HEK293T (cell line): ENCODE measurements at regions not wholly inside any gene's neighbourhood (a gene's known extent, or its start where the extent isn't known, plus 50 kb on each side); places are given as distances from the start of the nearest gene placed in this dataset.

Experiments
- CTCF ChIA-PET: fragments of 350-600 bp; formaldehyde crosslinking; extraction: SDS; loops from one replicate; lab custom pipeline; 2021; ENCODE audit warnings: antibody characterized with exemption, inconsistent platforms; lab: Yijun Ruan, JAX
- POLR2A ChIA-PET: fragments of 350-600 bp; formaldehyde crosslinking; extraction: SDS; loops from one replicate; lab custom pipeline; 2020; ENCODE audit warnings: antibody characterized with exemption, inconsistent platforms; lab: Yijun Ruan, JAX
- DNase-seq: peaks from one replicate; pipeline ENCODE4 v3.0.0; 2012; ENCODE audit warnings: mixed read lengths; ENCODE audit errors: extremely low spot score
- ARNT ChIP-seq: fragments of 450-650 bp; IDR thresholded peaks from 2 replicates; pipeline ENCODE4 v1.6.1; 2017; ENCODE audit warnings: mild to moderate bottlenecking
- BHLHE40 ChIP-seq: fragments of 450-650 bp; IDR thresholded peaks from 2 replicates; pipeline ENCODE4 v1.6.1; 2016; ENCODE audit warnings: mild to moderate bottlenecking, moderate library complexity, borderline replicate concordance
- CTBP1 ChIP-seq: fragments of 450-650 bp; IDR thresholded peaks from 2 replicates; pipeline ENCODE4 v1.6.1; 2016; ENCODE audit warnings: borderline replicate concordance
- ELF4 ChIP-seq: fragments of 450-650 bp; IDR thresholded peaks from 2 replicates; pipeline ENCODE4 v1.6.1; 2017; ENCODE audit warnings: antibody characterized with exemption
- FOXA1 ChIP-seq: fragments of 450-650 bp; IDR thresholded peaks from 2 replicates; pipeline ENCODE4 v1.6.1; 2016; ENCODE audit warnings: mild to moderate bottlenecking
- FOXK2 ChIP-seq: fragments of 450-650 bp; IDR thresholded peaks from 2 replicates; pipeline ENCODE4 v1.6.1; 2016; ENCODE audit warnings: mild to moderate bottlenecking
- FOXM1 ChIP-seq: fragments of 450-650 bp; IDR thresholded peaks from 2 replicates; pipeline ENCODE4 v1.6.1; 2017; ENCODE audit warnings: mild to moderate bottlenecking, borderline replicate concordance
- HDGF ChIP-seq: fragments of 450-650 bp; IDR thresholded peaks from 2 replicates; pipeline ENCODE4 v1.6.1; 2017; ENCODE audit warnings: antibody characterized with exemption, borderline replicate concordance
- L3MBTL2 ChIP-seq: fragments of 450-650 bp; conservative IDR thresholded peaks from 2 replicates; pipeline ENCODE4 v1.6.1; 2016; ENCODE audit warnings: mild to moderate bottlenecking
- LEF1 ChIP-seq: fragments of 450-650 bp; IDR thresholded peaks from 2 replicates; pipeline ENCODE4 v1.6.1; 2017; ENCODE audit warnings: mild to moderate bottlenecking, borderline replicate concordance
- NFRKB ChIP-seq: fragments of 450-650 bp; IDR thresholded peaks from 2 replicates; pipeline ENCODE4 v1.6.1; 2016; ENCODE audit warnings: mild to moderate bottlenecking, moderate library complexity
- SP1 ChIP-seq: fragments of 450-650 bp; IDR thresholded peaks from 2 replicates; pipeline ENCODE4 v1.6.1; 2017
- SUZ12 ChIP-seq: fragments of 450-650 bp; IDR thresholded peaks from 2 replicates; pipeline ENCODE4 v1.6.1; 2016; ENCODE audit warnings: mild to moderate bottlenecking
- TARDBP ChIP-seq: fragments of 450-650 bp; IDR thresholded peaks from 2 replicates; pipeline ENCODE4 v1.6.1; 2016
- ZNF384 ChIP-seq: fragments of 450-650 bp; IDR thresholded peaks from 2 replicates; pipeline ENCODE4 v1.6.1; 2016
- TF ChIP-seq, protein P1 (sequence below): fragments of 450-650 bp; IDR thresholded peaks from 2 replicates; pipeline ENCODE4 v1.6.1; 2016

DNA sequence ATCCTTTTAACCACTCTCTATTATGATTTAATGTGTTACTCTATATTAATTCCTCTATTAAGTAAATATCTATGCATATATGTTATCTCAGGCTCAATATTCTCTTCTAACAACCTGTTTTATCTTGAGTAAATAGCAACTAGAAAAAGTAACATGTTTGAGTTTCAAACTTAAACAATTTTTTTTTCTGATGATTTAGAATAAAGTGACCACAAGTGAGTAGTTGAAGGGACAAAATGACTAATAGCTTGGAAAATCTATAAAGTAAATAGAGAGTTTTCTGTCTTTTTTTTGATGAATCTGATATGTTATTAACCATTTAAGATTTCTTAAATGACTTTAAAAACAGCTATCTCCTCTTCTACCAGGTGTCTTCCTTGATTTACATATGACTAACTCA, 483.8 kb downstream of the TFEC start:
- DNase-seq, result no peak
- TF ChIP-seq TARDBP (no peak), FOXK2 (no peak)
- ChIA-PET CTCF (no interaction called here), POLR2A (no interaction called here)

DNA sequence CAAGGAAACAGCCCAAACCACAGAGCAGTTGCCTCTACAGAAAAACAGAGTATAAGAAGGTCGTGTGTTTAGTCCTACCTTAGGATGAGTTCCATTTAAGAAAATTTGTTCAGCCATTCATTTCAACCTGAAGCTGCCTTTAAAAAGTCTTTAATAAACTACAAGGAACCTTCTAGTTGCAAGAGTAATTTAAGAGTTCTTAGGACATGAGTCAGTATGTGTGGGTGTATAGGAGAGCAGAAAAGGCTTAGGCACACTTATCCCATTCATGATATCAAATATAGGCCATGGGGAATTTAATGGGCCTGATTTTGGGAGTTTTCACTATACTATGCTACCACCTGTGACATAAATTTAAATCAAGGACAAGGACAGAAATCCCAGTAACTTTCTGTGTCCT, 496.8 kb downstream of the TFEC start:
- CTCF ChIA-PET, result no interaction called here
- DNase-seq, result no peak
- POLR2A ChIA-PET, result no interaction called here
- no peak for TF ChIP-seq ZNF384
- TF ChIP-seq FOXK2, result no peak
- no peak for TF ChIP-seq BHLHE40

DNA sequence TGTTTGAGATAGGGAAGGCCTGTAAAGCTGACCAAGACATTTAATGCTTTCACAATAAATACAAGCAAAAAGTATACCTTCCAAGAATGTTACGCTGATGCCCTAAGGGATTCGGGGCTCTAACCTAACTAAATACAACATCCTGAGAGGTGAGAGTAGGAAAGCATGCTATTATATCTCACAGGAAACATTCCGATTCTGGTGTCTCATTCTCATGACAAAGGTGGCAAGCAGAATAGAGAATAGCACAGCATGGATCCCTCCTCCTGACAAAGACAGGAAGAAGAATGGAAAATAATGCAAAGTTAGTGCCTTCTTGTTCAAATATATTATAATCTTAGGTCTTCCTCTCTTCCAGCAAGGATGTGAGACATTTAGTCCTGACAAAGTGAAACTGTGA, 504.3 kb downstream of the TFEC start:
- no peak for DNase-seq
- ChIA-PET CTCF (no interaction called here), POLR2A (no interaction called here)
- TF ChIP-seq NFRKB (no peak), LEF1 (no peak), L3MBTL2 (no peak), BHLHE40 (no peak), ELF4 (no peak), SUZ12 (no peak), FOXM1 (no peak), ARNT (no peak), FOXK2 (no peak), CTBP1 (no peak), TARDBP (no peak), ZNF384 (no peak), FOXA1 (no peak), SP1 (no peak)
- TF ChIP-seq, protein P1, sequence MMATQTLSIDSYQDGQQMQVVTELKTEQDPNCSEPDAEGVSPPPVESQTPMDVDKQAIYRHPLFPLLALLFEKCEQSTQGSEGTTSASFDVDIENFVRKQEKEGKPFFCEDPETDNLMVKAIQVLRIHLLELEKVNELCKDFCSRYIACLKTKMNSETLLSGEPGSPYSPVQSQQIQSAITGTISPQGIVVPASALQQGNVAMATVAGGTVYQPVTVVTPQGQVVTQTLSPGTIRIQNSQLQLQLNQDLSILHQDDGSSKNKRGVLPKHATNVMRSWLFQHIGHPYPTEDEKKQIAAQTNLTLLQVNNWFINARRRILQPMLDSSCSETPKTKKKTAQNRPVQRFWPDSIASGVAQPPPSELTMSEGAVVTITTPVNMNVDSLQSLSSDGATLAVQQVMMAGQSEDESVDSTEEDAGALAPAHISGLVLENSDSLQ, result no peak

DNA sequence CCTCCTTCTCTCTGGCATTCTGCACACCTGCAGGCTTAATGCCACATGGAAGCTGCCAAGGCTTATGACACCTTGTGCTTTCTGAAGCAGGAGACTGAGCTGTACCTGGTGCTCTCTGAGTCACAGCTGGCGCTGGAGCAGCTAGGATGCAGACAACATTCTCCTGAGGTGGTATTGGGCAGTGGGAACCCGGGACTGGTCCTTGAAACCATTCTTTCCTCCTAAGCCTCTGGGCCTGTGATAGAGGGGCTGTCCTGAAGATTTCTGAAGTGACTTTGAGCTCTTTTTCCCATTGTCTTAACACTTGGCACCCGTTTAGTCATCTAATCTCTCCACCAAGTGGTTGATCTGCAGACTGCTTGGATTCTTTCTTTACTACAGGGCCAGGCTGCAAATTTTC, 508.4 kb downstream of the TFEC start:
- CTCF ChIA-PET, result no interaction called here
- TF ChIP-seq LEF1, result no peak
- no peak for TF ChIP-seq CTBP1
- POLR2A ChIA-PET, result no interaction called here
- DNase-seq, result no peak

DNA sequence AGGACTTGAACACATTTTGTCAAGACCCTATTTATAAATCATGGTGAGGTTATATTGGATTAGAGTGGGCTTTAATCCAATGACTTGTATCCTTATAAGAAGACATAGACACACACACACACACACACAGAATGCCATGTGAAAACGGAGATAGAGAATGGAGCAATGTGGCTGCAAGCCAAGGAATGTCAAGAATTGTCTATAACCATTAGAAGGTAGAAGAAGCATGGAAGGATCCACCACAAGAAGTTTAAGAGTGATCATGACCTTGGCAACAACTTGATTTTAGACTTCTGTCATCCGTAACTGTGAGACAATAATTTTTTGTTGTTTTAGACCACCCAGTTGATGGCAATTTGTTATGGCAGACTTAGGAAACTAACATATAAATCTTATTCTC, 514.2 kb downstream of the TFEC start:
- DNase-seq, result no peak
- ChIA-PET CTCF (no interaction called here), POLR2A (no interaction called here)
- no peak for TF ChIP-seq LEF1
- no peak for TF ChIP-seq ZNF384
- no peak for TF ChIP-seq L3MBTL2
- no peak for TF ChIP-seq ARNT
- no peak for TF ChIP-seq FOXM1
- TF ChIP-seq SUZ12, result no peak
- no peak for TF ChIP-seq NFRKB

DNA sequence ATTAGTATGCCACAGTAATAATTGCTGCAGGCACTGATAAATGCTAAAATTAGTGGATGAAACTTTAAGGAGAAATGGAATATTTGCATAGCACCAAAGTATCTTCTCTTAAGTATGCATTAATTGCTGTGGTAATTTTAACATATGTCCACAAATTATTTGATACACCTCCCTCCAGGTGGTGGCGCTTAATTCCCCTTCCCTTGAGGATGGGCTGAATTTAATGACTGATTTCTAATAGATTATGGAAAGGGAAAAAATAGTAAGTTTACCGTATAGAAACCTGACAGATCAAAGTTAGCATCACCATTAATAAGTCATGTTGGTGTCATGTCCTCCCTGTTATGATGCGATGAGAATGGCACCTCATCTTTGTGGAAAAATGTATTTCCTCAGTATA, 519.2 kb downstream of the TFEC start:
- ChIA-PET POLR2A (no interaction called here), CTCF (no interaction called here)
- TF ChIP-seq HDGF (no peak), FOXM1 (no peak)
- no peak for DNase-seq

DNA sequence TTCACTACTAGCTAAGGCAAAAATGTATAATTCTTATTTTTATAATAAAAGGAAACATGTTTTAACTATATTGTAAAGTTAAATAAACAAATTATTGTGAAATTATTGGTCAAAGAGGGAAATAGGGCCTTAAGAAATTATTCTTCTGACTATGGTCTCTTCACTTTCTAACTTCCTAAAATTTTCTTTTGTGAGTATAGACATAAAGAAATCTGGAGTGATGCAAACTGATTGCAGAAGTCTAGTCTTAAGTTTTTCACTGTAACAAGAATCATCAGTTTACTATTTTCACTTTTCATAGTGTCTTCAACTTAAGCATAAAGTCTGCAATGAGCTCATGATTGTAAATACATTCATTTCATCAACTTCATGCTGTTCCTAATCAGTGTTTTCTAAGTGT, 525.4 kb downstream of the TFEC start:
- DNase-seq, result no peak
- TF ChIP-seq BHLHE40, result no peak
- TF ChIP-seq, protein P1, result no peak
- TF ChIP-seq ELF4, result no peak
- TF ChIP-seq LEF1, result no peak
- no peak for TF ChIP-seq HDGF
- no peak for TF ChIP-seq SP1
- no peak for TF ChIP-seq NFRKB
- no peak for TF ChIP-seq ZNF384
- TF ChIP-seq TARDBP, result no peak
- TF ChIP-seq L3MBTL2, result no peak
- no peak for TF ChIP-seq CTBP1
- TF ChIP-seq FOXA1, result no peak
- no peak for TF ChIP-seq ARNT
- no peak for TF ChIP-seq FOXM1
- no peak for TF ChIP-seq SUZ12
- no peak for TF ChIP-seq FOXK2
- ChIA-PET CTCF (no interaction called here), POLR2A (no interaction called here)

DNA sequence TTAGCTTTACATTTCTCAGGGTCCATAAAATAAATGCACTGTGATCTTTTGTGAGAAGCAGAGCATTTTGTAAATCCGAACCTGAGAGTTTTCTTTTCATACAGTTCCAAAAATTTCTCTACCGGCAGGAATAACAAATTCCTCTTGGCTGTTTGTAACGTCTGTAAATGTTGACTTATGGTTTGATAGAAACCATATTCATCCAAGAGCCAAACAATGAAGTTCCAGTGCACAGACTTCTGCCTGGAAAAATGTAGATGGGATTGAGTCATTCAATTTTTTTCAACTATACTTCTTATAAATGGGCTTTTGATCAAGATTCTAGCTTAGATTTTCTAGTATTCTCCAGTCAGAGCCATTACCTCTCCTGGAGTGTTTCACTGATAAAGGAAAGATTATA, 530.6 kb downstream of the TFEC start:
- no peak for TF ChIP-seq LEF1
- no peak for TF ChIP-seq FOXK2
- TF ChIP-seq TARDBP, result no peak
- TF ChIP-seq HDGF, result no peak
- TF ChIP-seq NFRKB, result no peak
- TF ChIP-seq ELF4, result no peak
- TF ChIP-seq CTBP1, result no peak
- TF ChIP-seq FOXA1, result no peak
- ChIA-PET POLR2A (no interaction called here), CTCF (no interaction called here)
- no peak for DNase-seq
